ENCODE measurements at regions not wholly inside any gene's neighbourhood (a gene's known extent, or its start where the extent isn't known, plus 50 kb on each side); places are given as distances from the start of the nearest gene placed in this dataset.

DNA sequence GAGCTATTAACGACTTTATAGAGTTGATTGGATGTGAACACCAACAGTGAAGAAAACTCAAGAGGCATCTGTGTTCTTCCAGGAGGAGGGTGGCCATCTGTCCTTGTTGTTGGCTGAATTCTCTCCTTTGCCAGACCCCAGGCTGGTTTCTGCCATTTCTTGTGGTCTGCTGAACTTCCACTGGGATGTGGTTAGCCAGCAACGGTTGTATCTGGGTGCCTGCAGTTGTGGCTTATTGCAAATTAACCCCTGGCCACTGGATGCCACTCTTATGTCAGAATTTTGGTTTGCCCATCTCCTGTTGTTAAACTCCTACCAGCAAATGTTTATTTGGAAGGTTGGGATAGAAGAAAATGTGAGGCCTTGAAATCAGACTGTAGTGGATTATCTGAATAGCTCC, 163.6 kb upstream of the TBC1D5 start:
- no peak overlapping the region for H3K4me3 ChIP-seq (ENCODE audit: low read length)
- no peaks in the 10 kb centered on the region for H3K27me3 ChIP-seq (ENCODE audit: control insufficient read depth, low read length)
- no peak overlapping the region for H3K27ac ChIP-seq (ENCODE audit: low read depth, low read length)
- no peaks in the 10 kb centered on the region for H4K20me1 ChIP-seq (ENCODE audit: control insufficient read depth, insufficient read depth, low read depth, low read length)
- peaks cover 19% of the 10 kb centered on the region for H3K4me1 ChIP-seq (ENCODE audit: control insufficient read depth, low read length)
- no peaks in the 10 kb centered on the region for H3K9me2 ChIP-seq (replicated peaks; ENCODE audit: control insufficient read depth, low read length)
- H3K79me2 ChIP-seq (ENCODE audit: control insufficient read depth, low read length): no peaks in the 10 kb centered on the region
- no peaks in the 10 kb centered on the region for H3F3A ChIP-seq (ENCODE audit: control insufficient read depth, insufficient read depth)
- no peak overlapping the region for H3K4me2 ChIP-seq (ENCODE audit: low read length)
- no peaks in the 10 kb centered on the region for H3K36me3 ChIP-seq (ENCODE audit: control insufficient read depth, low read length)
- H3K9me3 ChIP-seq (ENCODE audit: control insufficient read depth, insufficient read depth, low read length): no peaks in the 10 kb centered on the region
- TF ChIP-seq, protein P1, sequence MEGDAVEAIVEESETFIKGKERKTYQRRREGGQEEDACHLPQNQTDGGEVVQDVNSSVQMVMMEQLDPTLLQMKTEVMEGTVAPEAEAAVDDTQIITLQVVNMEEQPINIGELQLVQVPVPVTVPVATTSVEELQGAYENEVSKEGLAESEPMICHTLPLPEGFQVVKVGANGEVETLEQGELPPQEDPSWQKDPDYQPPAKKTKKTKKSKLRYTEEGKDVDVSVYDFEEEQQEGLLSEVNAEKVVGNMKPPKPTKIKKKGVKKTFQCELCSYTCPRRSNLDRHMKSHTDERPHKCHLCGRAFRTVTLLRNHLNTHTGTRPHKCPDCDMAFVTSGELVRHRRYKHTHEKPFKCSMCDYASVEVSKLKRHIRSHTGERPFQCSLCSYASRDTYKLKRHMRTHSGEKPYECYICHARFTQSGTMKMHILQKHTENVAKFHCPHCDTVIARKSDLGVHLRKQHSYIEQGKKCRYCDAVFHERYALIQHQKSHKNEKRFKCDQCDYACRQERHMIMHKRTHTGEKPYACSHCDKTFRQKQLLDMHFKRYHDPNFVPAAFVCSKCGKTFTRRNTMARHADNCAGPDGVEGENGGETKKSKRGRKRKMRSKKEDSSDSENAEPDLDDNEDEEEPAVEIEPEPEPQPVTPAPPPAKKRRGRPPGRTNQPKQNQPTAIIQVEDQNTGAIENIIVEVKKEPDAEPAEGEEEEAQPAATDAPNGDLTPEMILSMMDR (IDR thresholded peaks at IDR 0.05; ENCODE audit: low read depth, low read length, poor library complexity, severe bottlenecking): no peak
- TF ChIP-seq EZH2phosphoT487 (IDR thresholded peaks at IDR 0.05; ENCODE audit: borderline replicate concordance, low read length): no peak

DNA sequence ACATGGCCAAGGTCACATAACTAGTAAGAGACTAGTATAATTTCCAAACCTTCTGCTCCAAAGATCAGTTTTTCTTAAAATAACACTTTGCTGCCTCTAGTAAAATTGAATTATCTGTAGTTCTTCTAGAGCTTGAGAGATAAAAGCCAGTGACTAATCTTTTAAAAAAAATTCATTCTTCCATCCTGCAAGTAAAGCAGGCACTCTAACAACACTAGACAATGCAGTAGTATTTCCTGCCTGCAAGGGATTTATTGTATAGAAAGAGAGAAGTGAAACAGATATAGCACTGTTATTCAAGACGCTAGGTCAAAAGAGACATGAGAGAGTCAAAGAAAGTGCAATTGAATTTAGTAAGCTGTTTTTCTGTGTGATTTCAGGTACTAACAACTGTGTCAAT, 159.5 kb upstream of the TBC1D5 start:
- no peak overlapping the region for H3K4me3 ChIP-seq (ENCODE audit: low read length)
- no peaks in the 10 kb centered on the region for H3K36me3 ChIP-seq (ENCODE audit: control insufficient read depth, low read length)
- TF ChIP-seq, protein P1 (IDR thresholded peaks at IDR 0.05; ENCODE audit: low read depth, low read length, poor library complexity, severe bottlenecking): no peak
- no peak for TF ChIP-seq EZH2phosphoT487 (IDR thresholded peaks at IDR 0.05; ENCODE audit: borderline replicate concordance, low read length)
- H3K9me3 ChIP-seq (ENCODE audit: control insufficient read depth, insufficient read depth, low read length): no peaks in the 10 kb centered on the region
- no peaks in the 10 kb centered on the region for H3K79me2 ChIP-seq (ENCODE audit: control insufficient read depth, low read length)
- peaks cover 15% of the 10 kb centered on the region for H3K4me1 ChIP-seq (ENCODE audit: control insufficient read depth, low read length)
- no peaks in the 10 kb centered on the region for H4K20me1 ChIP-seq (ENCODE audit: control insufficient read depth, insufficient read depth, low read depth, low read length)
- H3K27me3 ChIP-seq (ENCODE audit: control insufficient read depth, low read length): no peaks in the 10 kb centered on the region
- H3F3A ChIP-seq (ENCODE audit: control insufficient read depth, insufficient read depth): no peaks in the 10 kb centered on the region
- H3K9me2 ChIP-seq (replicated peaks; ENCODE audit: control insufficient read depth, low read length): no peaks in the 10 kb centered on the region
- no peak overlapping the region for H3K4me2 ChIP-seq (ENCODE audit: low read length)
- no peak overlapping the region for H3K27ac ChIP-seq (ENCODE audit: low read depth, low read length)

DNA sequence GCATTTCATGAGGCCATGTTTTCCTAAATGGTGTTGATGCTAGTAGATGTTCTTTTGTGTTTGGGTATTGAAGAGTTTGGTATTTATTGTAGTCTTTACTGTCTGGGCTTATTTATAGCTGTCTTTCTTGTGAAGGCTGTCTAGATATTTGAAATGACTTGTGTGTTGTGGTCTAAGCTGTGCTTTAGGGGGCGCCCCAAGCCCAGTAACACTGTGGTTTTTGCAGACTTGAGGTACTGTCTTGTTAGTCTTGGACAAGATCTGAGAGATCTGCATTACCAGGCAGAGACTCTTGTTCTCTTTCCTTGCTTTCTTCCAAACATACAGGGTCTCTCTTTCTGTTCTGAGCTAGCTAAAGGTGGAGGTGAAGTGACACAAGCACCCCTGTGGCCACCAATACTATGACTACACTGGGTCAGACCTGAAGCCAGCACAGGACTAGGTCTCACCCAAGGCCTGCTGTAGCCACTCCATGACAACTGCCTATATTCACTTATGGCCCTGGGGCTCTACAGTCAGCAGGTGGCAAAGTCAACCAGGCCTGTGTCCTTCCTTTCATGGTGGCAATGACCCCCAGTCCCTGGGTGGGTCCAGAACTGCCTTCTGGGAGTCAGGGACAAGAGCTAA, 152.1 kb upstream of the TBC1D5 start:
- no peaks in the 10 kb centered on the region for H3K36me3 ChIP-seq (ENCODE audit: control insufficient read depth, low read length)
- no peaks in the 10 kb centered on the region for H4K20me1 ChIP-seq (ENCODE audit: control insufficient read depth, insufficient read depth, low read depth, low read length)
- H3K4me1 ChIP-seq (ENCODE audit: control insufficient read depth, low read length): no peaks in the 10 kb centered on the region
- no peaks in the 10 kb centered on the region for H3K9me2 ChIP-seq (replicated peaks; ENCODE audit: control insufficient read depth, low read length)
- H3F3A ChIP-seq (ENCODE audit: control insufficient read depth, insufficient read depth): no peaks in the 10 kb centered on the region
- H3K27me3 ChIP-seq (ENCODE audit: control insufficient read depth, low read length): no peaks in the 10 kb centered on the region
- H3K79me2 ChIP-seq (ENCODE audit: control insufficient read depth, low read length): no peaks in the 10 kb centered on the region
- H3K27ac ChIP-seq (ENCODE audit: low read depth, low read length): no peak overlapping the region
- H3K4me3 ChIP-seq (ENCODE audit: low read length): no peak overlapping the region
- TF ChIP-seq EZH2phosphoT487 (IDR thresholded peaks at IDR 0.05; ENCODE audit: borderline replicate concordance, low read length): no peak
- TF ChIP-seq, protein P1 (IDR thresholded peaks at IDR 0.05; ENCODE audit: low read depth, low read length, poor library complexity, severe bottlenecking): peak; percentile 86
- no peaks in the 10 kb centered on the region for H3K9me3 ChIP-seq (ENCODE audit: control insufficient read depth, insufficient read depth, low read length)
- no peak overlapping the region for H3K4me2 ChIP-seq (ENCODE audit: low read length)
